G401 (cell line): ENCODE measurements at regions not wholly inside any gene's neighbourhood (a gene's known extent, or its start where the extent isn't known, plus 50 kb on each side); places are given as distances from the start of the nearest gene placed in this dataset.

Source experiments
- DNase-seq: peaks from one replicate; pipeline ENCODE4 v3.0.0-alpha.2; 2015; ENCODE audit warnings: low spot score
- in situ Hi-C: cut with HindIII; loops from 2 replicates; pipeline ENCODE4 v1.10.0; 2016; ENCODE audit warnings: low sequenced_read_pairs, mixed read lengths

DNA sequence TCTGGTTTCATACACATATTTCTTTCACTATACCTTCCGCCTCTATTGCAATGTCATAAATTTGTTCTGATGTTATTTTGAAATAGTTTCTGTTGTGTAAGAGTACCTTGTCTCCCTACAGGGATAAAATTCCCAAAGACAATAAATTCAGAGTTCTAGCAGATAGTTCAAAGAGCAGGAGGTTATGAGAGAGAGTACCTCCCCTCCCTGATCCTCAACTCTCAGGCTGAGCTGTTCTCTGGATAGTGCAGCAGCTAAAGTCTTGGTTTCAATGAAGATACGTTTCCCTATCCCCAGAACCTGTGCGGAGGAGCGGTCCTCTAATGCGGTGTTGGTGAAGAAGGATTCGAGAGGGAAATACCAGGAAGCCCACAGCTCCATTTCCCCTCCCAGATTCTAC is 190.2 kb upstream of the CPHXL start:
- DNase-seq: no peak
- in situ Hi-C loops: no loop called here

DNA sequence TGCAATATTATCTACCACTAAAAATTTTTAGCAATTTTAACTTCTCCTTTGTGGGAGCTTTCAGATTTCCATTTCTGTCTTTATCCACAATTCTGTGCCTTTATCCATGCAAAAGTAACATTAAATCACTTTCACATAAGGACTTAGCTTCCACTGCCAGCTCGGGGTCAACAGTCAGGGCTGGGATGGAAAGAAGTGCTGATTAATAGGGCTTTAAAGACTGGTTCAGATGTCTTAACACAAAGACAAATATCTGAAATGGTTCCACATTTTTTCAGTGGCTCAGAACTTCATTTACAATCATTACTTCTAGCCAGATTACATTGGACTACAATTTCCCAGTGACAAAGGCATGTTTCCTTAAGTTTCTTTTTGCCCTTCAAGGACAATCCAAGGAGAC is 191.8 kb upstream of the CPHXL start:
- DNase-seq: no peak
- in situ Hi-C loops: no loop called here

DNA sequence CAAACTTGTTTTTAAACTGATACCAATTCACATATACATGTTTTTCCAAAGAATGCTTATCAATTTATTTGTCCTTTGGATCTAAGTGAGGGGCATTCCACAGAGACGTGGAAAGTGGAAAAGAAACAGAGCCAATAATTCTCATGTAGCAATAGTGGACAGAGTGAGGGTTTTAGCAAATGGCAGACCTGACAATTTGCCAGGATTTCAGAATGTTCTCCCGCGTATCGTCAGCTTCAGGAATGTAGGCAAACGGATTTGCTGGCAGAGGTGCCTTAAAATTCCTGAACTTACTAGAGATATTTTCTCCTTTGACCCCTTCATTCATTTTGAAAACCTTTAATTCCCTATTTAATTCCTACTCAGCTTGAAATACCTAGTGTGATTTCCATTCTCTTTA is 193.4 kb upstream of the CPHXL start:
- DNase-seq: peak; percentile 57
- in situ Hi-C loops: no loop called here

DNA sequence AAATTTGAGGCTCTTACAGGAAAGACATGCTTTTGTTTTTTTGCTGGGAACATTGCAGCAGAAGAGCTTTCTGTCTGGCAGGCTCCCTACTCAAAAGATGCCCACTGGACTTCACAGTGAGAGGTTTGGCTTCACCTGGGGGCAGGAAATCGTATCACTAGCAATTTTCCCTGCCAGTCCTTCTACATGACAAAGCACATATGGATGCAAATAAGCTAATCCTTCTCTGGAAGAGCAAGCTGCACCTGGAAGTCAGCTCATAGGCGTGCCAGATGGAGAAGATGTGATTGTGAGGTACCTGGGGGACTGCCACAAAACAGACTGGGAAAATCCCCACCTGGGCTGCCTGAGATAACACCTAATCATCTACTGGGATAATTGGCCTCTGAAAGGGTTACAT is 195.0 kb upstream of the CPHXL start:
- in situ Hi-C loops: no loop called here
- DNase-seq: peak; percentile 75

DNA sequence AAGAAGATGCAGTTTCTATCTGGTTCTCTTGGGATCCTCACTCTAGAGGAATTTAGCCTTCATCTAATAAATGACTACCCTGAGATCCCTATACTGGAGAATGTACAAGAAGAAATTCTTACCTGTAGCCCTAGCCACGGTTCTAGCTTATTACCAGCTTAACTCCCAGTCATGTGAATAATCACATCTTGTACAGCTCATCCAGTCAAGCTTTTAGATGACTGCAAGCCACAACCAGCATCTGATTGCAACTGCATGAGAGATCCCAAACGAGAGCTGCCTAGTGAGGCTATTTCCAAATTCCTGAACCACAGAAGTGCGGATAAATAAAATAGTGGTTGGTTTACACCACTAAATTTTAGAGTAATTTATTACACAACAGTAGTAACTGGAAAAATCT is 196.0 kb upstream of the CPHXL start:
- no peak for DNase-seq
- in situ Hi-C loops: no loop called here

DNA sequence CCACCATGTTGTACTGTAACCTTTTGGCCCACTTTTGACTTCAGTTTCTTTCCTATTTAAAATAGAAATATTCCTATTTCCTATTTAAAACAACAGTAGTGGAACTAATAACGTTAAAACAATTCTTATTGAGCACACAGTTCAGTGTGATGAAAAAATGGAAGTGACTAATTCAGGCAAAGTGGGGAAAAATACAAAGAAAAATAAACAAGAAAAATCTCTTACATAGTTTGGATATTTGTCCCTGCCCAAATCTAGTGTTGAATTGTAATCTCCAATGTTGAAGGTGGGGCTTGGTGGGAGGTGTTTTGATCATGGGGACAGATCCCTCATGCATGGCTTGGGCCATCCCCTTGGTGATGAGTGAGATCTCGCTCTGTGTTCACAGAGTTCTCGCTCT is 198.1 kb upstream of the CPHXL start:
- no peak for DNase-seq
- in situ Hi-C loops: no loop called here

DNA sequence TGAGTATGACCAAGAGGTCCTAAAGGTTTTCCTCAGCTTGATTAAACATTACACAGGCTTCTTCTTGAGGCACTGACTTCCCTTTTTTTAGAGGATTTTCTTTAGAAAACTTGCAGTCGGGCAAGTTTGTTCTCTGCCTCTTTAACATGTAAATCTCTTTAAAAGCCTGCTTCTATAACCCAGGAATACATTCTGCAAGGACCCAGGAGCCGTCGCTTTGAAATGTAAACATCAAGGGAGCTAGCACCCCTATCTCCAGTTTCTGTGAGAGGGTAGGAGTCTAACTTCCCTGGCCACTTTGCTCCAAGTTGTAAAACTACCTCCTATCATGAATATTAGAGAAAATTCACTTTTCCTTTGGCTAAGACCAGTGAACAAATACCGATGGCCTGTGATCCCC is 201.5 kb upstream of the CPHXL start:
- in situ Hi-C loops: no loop called here

DNA sequence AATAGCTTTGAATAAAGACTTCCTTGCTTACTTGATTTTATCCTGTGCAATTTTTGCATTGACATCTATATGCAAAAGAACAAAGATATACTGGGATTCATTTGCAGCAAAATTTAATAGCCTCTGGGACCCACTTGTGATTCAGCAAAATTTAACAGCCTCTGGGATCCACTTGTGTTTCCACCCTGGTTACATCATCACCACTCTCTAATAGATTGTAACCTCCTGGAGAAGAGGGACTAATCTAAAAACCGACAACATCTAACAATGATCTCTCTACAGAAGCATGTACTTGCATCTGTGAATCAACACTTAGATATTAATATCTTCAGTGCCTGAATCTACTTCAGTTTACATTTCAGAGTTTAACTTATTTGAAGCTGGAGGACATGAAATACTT is 202.0 kb upstream of the CPHXL start:
- in situ Hi-C loops: no loop called here
- DNase-seq: no peak

More for the DNA sequence above, 201.5 kb upstream of the CPHXL start:
- DNase-seq: no peak

DNA sequence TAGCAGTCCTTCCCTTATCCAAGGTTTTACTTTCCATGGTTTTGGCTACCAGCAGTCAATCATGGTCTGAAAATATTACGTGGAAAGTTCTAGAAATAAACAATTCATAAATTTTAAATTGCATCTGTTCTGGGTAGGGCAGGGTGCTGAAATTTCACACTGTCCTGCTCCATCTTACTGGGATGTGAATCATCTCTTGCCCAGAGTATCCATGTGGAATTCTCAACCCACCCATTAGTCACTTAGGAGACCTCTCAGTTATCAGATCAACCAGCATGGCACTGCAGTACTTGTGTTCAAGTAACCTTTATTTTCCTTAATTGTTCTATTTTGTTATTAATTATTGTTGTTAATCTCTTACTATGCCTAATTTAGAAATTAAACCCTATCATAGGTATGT is 202.8 kb upstream of the CPHXL start:
- in situ Hi-C loops: no loop called here
- no peak for DNase-seq

DNA sequence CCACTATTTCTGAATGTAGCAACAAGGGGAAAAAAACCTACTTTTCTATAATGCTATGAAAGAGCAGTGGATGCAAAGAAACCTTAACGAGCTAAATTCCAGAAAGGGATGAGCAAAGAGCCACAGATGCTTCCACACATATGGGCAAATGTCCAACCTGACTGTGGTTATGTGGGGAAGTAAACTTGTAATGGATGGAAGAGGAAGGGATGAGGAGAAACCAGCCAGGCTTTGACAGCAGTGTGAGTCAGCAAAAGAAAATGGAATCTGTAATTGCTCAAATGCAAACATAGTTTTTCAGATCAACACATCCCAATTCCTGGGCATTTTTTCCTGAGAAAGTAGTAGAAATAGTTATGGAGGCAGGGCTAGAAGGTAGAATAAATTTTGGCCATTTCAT is 204.8 kb upstream of the CPHXL start:
- in situ Hi-C loops: no loop called here
- no peak for DNase-seq

DNA sequence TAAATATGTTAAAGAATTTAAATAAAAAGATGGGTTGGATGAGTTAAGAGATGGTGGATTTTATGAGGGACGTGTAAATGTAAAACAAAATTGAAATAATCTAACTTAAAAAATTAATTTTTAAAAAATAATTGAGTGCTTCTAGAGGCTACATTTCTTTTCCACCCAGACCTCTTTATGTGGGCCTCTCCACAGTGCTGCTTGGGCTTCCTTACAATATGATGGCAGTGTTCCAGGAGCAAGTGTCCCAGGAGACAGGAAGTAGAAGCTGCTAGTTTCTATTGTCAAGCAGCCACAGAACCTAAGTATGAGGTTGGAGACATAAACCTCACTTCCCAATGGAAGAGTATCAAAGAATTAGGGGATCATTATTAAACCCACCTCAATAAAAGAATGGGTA is 205.7 kb upstream of the CPHXL start:
- in situ Hi-C loops: no loop called here
- DNase-seq: no peak

DNA sequence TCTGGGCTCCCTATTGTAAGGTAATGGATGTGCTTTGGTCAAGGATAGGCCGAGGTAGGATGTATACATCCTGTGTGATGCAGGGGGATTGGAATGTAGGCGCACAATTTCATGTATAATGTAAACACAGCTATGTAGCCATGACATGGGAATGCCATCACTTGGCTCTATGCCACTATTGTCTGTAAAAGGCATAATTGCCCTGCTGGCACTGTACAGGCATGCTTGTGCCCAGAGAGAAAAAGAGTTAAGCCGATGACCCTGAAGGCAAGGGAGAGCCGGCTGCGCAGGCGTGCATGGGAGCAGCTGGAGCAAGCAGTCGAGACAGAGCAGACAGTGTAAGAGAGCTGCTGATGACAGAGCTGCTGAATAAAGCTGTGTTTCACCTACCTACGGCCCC is 212.5 kb upstream of the CPHXL start:
- in situ Hi-C loops: no loop called here
- DNase-seq: no peak

DNA sequence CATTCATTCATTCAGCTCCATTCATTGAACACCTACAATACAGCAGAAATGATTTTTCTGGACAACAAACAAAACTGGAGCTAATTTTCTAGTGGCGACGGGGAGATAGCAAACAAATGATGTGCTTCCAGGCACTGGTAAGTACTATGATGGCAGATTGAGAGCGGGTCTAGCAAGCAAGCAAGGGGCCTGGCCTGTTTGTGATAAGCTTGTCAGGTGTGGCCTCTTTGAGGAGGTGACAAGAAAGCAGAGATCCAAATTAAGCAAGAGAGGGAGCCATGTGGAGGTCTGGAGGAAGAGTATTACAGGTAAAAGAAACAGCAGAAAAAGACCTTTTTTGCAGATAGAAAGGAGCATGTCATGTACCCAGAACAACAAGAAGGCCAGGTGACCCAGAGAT is 216.1 kb upstream of the CPHXL start:
- DNase-seq: no peak
- in situ Hi-C loops: no loop called here

DNA sequence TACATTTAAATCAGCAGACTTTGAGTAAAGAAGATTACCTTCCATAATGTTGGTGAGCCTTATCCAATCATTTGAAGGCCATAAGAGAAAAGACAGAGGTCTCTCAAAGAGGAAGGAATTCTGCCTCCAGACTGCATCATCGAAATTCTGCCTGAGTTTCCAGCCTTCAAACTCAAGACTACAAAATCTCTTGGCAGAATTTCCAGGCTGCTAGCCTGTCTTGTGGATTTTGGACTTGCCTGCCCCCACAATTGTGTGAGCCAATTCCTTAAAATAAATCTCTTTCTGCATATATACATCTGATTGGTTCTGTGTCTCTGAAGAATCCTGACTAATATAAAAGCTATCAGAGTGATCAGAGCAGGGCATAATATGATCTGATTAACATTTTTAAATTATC is 216.6 kb upstream of the CPHXL start:
- in situ Hi-C loops: no loop called here
- no peak for DNase-seq

DNA sequence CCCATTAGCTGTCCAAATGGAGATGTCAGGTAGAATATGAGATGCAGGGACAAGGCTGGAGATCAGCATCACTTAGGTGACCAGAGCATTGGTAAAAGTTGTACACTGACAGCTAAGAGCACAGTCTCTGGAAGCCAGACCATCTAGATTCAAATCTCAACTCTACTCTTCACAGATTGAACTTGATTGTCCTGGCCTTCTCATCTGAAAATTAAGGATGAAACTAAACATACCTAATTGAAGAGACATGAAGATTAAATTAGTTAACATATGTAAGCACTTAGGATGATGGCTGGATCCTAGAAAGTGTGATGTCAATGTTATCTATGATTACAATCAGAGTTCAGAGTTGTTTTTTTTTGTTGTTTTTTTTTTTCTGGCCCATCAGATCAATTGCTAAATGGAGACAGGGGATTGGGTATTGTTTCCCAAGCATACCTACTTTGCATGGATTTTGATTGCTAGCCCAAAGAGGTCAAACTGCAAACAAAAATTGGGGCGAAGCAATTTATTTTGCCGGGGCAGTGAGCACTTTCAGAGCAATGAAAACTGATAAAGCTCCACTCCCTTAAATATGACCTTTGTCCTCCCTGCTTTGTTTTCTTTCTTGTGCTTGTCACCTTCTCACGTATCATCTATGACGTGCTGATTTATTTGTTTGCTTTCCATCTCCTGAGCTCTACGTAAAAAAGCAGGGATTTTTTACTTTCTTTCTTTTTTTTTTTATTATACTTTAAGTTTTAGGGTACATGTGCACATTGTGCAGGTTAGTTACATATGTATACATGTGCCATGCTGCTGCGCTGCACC is 217.6 kb upstream of the CPHXL start:
- DNase-seq: no peak
- in situ Hi-C loops: no loop called here

DNA sequence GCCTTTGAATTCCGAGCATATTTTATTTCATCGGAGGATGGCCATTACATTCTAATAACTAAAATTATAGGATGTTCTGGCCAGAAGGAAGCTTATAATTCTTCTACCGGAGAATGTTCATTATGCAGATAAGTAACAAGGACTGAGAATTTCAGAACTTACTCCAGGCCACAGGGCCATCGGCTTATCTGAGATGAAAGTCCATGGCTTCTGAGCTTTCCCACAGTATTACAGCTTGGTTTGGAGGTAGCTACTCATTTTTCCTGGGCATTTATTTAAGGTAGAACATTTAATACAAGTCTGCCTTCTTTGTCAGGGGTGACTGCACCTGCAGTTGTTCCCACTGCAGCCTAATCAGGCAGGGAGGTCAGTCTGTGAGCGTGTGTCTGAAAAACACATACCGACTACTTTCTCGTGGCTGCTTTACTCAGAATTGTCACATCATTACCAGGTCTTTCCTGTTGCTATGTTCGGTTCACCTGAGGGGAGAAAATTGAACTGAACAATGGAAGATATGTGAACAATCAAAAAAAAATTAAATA is 219.7 kb upstream of the CPHXL start:
- in situ Hi-C loops: no loop called here
- DNase-seq: no peak

DNA sequence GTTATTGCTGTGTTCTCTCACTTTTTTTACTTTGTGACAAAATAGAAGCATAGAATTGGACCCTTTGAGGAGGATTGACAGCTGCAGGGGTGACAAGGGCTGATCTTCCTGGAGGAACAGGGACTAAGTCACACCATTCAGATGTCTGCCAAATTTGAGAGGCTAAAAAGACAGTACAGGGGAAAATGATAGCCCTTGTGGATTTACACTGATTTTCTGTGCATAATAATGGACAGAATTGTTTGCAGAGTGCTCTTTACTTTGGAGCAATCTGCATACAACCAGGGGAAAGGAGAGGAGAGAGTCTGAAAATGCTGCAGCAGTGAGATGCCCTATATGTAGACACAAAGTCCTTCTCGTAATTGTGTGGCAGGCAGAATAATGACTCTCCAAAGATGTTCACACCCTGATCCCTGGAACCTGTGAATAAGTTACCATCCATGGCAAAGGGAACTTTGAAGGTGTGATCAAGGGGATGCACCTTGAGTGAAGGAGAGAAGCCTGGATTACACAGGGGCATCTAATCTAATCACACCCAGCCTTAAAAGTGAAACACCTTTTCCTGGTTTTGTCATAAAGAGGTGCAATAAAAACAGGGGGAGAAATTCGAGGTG is 221.4 kb upstream of the CPHXL start:
- in situ Hi-C loops: no loop called here
- no peak for DNase-seq

DNA sequence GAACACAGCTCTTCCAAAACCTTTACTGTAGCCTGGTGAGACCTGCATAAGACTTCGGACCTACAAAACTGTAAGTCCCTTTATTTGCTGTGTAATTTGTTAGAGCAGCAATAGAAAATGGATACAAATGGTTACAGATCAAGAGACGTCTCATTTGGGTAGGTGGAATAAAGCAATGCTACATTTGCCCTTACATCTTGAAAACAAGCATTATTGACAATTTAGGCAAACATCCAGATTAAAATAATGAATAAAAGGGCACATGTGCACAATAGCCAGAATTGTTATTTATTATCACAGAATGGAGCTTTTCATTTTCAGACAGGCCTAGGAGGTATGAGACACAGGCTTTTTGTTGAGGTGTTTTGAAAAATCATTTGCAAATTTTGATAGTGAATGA is 222.2 kb upstream of the CPHXL start:
- no peak for DNase-seq

DNA sequence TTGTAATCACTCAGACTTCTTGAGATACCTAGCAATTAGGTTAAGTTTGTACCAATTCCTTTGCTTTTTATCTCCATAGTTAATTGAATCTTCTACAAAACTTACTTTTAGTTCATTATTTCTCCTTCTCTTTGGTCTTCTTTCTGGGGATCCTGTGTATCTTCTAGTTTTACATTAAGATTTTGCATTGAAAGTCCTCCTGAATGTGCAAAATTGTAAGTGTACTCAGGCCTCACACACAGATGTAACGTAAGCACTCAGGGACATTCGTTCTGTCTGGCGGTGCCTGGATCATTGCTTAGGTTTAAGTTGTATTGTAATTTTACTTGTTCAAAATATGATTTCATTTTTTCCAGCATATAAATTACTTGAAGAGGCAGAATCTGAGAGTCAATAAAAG is 222.6 kb upstream of the CPHXL start:
- no peak for DNase-seq
- in situ Hi-C loops: no loop called here

More for the DNA sequence above, 222.2 kb upstream of the CPHXL start:
- in situ Hi-C loops: no loop called here

DNA sequence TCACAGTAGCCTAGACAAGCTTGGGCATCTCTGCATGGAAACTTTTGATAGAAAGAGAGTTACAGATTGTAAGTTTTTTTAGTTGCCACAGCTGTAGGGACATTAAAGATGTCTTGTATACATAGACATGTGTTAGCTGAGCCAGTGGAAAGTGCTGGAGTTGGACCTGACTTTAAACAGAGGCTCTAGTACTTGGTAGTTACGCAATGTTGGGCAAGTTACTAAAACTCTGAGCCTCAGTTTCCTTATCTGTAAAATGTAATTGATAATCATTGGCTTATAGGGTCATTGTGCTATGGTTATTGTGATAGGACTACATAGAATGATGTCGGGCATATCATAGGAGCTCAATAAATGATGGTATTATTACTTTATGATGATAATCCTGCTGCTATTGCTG is 225.8 kb upstream of the CPHXL start:
- in situ Hi-C loops: no loop called here
- DNase-seq: no peak

DNA sequence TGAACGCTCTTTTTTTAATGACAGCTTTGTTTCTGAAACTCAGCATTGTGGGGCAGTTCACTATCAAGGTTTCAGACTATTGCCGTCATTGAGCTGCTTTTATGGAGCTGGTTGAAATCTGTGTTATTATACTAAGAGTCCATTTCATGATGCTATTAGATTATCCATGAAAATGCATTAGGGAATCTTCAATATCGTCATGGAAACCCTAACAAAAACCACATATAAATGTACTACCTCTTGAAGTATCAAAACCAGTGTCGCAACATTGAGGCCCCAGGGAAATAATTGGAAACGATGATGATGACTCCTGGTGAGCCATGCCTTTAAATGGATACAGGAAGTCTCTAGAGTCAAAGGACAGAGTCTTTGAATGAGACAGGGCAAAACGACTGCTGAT is 231.6 kb upstream of the CPHXL start:
- in situ Hi-C loops: no loop called here
- no peak for DNase-seq
